ENCODE measurements at regions not wholly inside any gene's neighbourhood (a gene's known extent, or its start where the extent isn't known, plus 50 kb on each side); places are given as distances from the start of the nearest gene placed in this dataset.

GRCh38 chr7:18231854-18232253 is 204.2 kb upstream of the PRPS1L1 start:
- no peak for TF ChIP-seq RFX5 (IDR thresholded peaks at IDR 0.05)
- no peak for TF ChIP-seq CTCF (IDR thresholded peaks at IDR 0.05)
- no peak for TF ChIP-seq HDAC2 (IDR thresholded peaks at IDR 0.05)
- no peak for TF ChIP-seq BHLHE40 (IDR thresholded peaks at IDR 0.05; ENCODE audit: low read depth, low read length)
- TF ChIP-seq FOSL2 (IDR thresholded peaks at IDR 0.05) = no peak
- no peak for TF ChIP-seq FOSL2 (CRISPR knock-in tag; IDR thresholded peaks at IDR 0.05)
- TF ChIP-seq CEBPB (IDR thresholded peaks at IDR 0.05) = no peak
